MM.1S (cell line): ENCODE measurements at regions not wholly inside any gene's neighbourhood (a gene's known extent, or its start where the extent isn't known, plus 50 kb on each side); places are given as distances from the start of the nearest gene placed in this dataset.

Source experiments
- CTCF ChIP-seq: fragments of 300-600 bp; sonication (generic); IDR thresholded peaks from 2 replicates; pipeline ENCODE4 v1.5.1; 2016; ENCODE audit warnings: antibody characterized with exemption, low read length, mixed read lengths
- EZH2phosphoT487 ChIP-seq: fragments of 300-600 bp; sonication (generic); IDR thresholded peaks from 2 replicates; pipeline ENCODE4 v1.6.1; 2018; ENCODE audit warnings: antibody characterized with exemption, low read length

- no peak for TF ChIP-seq CTCF
- TF ChIP-seq EZH2phosphoT487, result no peak
Measured at GRCh38 chr10:129350690-129351089, 116.4 kb upstream of the MGMT start.
